ENCODE measurements at regions not wholly inside any gene's neighbourhood (a gene's known extent, or its start where the extent isn't known, plus 50 kb on each side); places are given as distances from the start of the nearest gene placed in this dataset.
"Not testable (repeated sequence)": the region's sequence is repeated elsewhere in the genome, so short reads cannot be mapped to it uniquely, and the experiment has no call there.

DNA sequence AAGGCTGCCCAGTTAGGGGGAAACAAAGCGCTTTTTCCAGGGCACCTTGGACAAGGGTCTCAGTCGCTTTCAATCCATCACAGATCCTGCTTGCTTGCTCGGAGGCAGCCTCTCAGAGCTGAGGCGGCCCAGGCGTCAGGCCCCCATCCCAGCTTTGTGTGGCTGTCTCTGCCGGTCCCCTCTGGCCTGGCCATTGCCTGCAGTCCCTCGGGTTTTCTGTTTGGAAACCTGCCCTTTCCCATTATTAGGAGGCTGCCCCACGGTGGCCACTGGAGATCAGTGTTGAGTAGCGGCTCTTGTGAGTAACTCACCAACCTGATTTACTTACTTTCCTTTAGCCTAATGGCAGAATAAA is 216.1 kb downstream of the GLRX3 start:
- H3K36me3 Mint-ChIP-seq (ENCODE audit: insufficient read depth, unreplicated experiment): no peaks in the 10 kb centered on the region
- CTCF ChIA-PET: no interaction called here
- H3K27ac Mint-ChIP-seq (ENCODE audit: low read depth, unreplicated experiment): no peak overlapping the region
- intact Hi-C loops (cut with micrococcal nuclease): no loop called here
- TF ChIP-seq, protein P1, sequence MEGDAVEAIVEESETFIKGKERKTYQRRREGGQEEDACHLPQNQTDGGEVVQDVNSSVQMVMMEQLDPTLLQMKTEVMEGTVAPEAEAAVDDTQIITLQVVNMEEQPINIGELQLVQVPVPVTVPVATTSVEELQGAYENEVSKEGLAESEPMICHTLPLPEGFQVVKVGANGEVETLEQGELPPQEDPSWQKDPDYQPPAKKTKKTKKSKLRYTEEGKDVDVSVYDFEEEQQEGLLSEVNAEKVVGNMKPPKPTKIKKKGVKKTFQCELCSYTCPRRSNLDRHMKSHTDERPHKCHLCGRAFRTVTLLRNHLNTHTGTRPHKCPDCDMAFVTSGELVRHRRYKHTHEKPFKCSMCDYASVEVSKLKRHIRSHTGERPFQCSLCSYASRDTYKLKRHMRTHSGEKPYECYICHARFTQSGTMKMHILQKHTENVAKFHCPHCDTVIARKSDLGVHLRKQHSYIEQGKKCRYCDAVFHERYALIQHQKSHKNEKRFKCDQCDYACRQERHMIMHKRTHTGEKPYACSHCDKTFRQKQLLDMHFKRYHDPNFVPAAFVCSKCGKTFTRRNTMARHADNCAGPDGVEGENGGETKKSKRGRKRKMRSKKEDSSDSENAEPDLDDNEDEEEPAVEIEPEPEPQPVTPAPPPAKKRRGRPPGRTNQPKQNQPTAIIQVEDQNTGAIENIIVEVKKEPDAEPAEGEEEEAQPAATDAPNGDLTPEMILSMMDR (IDR thresholded peaks at IDR 0.05; ENCODE audit: unreplicated experiment): no peak
- no peaks in the 10 kb centered on the region for H3K27me3 Mint-ChIP-seq (ENCODE audit: insufficient read depth, unreplicated experiment)
- DNase-seq (ENCODE audit: unreplicated experiment): no peak
- peaks cover 7% of the 10 kb centered on the region for H3K9me3 Mint-ChIP-seq (ENCODE audit: unreplicated experiment)
- H3K4me3 Mint-ChIP-seq (ENCODE audit: unreplicated experiment): no peak overlapping the region
- POLR2A ChIA-PET: no interaction called here
- H3K4me1 Mint-ChIP-seq (ENCODE audit: insufficient read depth, unreplicated experiment): no peaks in the 10 kb centered on the region
- no TSS peak for BruUV-seq (replicated peaks)

DNA sequence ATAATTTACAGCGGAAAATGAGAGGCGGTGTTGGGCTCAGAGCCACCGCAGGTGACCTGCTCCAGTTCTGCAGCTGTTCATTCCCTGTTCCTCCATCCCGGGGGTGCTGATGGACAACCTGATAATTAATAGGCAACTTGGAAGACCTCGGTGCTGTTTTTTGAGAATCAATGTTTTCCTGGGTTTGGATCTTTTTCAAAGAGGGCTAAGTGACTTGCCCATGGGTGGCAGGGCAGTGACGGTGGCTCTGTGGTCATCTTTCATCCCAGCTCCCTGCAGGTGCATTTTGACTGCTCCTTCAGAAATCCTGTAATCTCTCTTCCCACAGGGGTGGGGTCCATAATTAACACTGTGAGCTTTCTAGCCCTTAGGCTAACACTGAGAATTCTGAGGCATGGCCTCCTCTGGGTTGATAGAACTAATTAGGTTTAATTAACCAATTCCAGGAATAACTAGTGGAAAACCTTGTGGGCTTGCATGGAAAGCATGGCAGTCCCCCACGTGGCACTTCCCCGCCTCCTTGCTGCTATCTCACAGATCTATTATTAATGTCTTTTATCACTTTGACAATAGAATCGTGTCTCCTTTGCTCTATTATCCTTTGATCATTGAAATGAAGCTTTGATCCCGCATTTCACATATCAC is 217.9 kb downstream of the GLRX3 start:
- Mint-ChIP-seq H3K4me3 (ENCODE audit: unreplicated experiment) (no peak overlapping the region), H3K4me1 (ENCODE audit: insufficient read depth, unreplicated experiment) (no peaks in the 10 kb centered on the region), H3K36me3 (ENCODE audit: insufficient read depth, unreplicated experiment) (no peaks in the 10 kb centered on the region), H3K9me3 (ENCODE audit: unreplicated experiment) (no peaks in the 10 kb centered on the region), H3K27ac (ENCODE audit: low read depth, unreplicated experiment) (no peak overlapping the region), H3K27me3 (ENCODE audit: insufficient read depth, unreplicated experiment) (no peaks in the 10 kb centered on the region)
- ChIA-PET CTCF (no interaction called here), POLR2A (no interaction called here)
- BruUV-seq (replicated peaks): no TSS peak
- TF ChIP-seq, protein P1 (IDR thresholded peaks at IDR 0.05; ENCODE audit: unreplicated experiment): no peak
- intact Hi-C loops (cut with micrococcal nuclease): no loop called here
- DNase-seq (ENCODE audit: unreplicated experiment): no peak

DNA sequence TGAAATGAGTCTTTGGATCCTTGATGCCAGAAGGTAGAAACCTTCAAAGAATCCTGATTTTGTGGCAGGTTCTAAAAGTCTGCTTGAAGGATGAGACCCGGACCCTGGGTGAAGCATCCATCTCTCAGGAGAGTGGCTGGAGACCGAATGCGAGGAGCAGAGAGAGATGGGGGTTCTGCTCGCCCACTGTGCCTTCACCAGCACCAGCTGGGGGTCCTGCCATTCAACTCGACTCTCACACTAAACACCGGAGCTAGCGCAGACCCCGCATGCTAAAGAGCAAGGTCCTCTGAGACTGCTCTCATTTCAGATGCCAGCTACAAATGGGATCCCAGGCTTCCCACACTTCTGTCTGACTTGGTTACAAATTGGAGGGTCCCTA is 218.4 kb downstream of the GLRX3 start:
- no TSS peak for BruUV-seq (replicated peaks)
- intact Hi-C loops (cut with micrococcal nuclease): no loop called here
- H3K4me1 Mint-ChIP-seq (ENCODE audit: insufficient read depth, unreplicated experiment): no peaks in the 10 kb centered on the region
- CTCF ChIA-PET: no interaction called here
- DNase-seq (ENCODE audit: unreplicated experiment): no peak
- TF ChIP-seq, protein P1 (IDR thresholded peaks at IDR 0.05; ENCODE audit: unreplicated experiment): no peak
- H3K27me3 Mint-ChIP-seq (ENCODE audit: insufficient read depth, unreplicated experiment): no peaks in the 10 kb centered on the region
- POLR2A ChIA-PET: no interaction called here
- no peak overlapping the region for H3K4me3 Mint-ChIP-seq (ENCODE audit: unreplicated experiment)
- no peaks in the 10 kb centered on the region for H3K36me3 Mint-ChIP-seq (ENCODE audit: insufficient read depth, unreplicated experiment)
- H3K9me3 Mint-ChIP-seq (ENCODE audit: unreplicated experiment): no peaks in the 10 kb centered on the region
- no peak overlapping the region for H3K27ac Mint-ChIP-seq (ENCODE audit: low read depth, unreplicated experiment)

DNA sequence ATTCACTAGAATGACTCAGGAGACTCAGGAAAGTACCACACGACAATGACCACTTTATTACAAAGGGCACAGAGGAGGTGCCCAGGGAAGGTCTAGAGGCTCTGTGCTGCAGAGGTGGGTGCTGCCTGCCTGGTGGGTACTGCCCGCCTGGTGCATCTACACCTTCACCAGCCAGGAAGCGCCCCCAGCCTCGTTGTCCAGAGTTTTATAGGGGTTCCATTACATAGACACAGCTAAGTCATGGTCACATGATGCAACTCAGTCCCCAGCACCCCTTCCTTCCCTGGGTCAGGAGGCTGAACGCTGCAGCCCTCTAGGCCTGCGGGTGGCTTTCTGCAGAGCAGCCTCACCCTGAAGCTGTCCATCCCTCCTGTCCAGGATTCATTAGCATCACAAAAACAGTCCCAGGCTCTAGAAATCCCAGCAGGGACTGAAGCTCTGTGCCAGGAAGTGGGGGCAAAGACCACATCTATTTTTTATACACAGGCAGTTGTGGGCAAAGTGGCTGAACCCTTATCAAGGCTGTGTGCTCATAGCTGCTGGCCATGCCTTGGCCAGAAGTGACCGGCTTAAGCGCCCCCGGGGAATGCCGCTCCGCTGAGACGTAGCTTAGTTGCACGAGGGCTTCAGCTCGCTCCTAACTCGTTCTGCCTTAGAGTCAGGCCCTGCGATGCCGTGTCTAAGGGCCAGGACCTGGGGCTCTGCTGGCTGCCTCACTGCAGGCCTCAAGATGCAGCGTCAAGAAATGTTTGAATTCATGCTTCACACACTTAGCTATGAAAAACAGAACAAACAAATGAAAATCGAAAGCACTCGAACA is 219.0 kb downstream of the GLRX3 start:
- Mint-ChIP-seq H3K9me3 (ENCODE audit: unreplicated experiment) (peaks cover under 1% of the 10 kb centered on the region), H3K36me3 (ENCODE audit: insufficient read depth, unreplicated experiment) (no peaks in the 10 kb centered on the region), H3K27me3 (ENCODE audit: insufficient read depth, unreplicated experiment) (no peaks in the 10 kb centered on the region), H3K4me3 (ENCODE audit: unreplicated experiment) (no peak overlapping the region), H3K27ac (ENCODE audit: low read depth, unreplicated experiment) (no peak overlapping the region), H3K4me1 (ENCODE audit: insufficient read depth, unreplicated experiment) (no peaks in the 10 kb centered on the region)
- intact Hi-C loops (cut with micrococcal nuclease): no loop called here
- POLR2A ChIA-PET: no interaction called here
- DNase-seq (ENCODE audit: unreplicated experiment): no peak
- TF ChIP-seq, protein P1 (IDR thresholded peaks at IDR 0.05; ENCODE audit: unreplicated experiment): no peak
- no TSS peak for BruUV-seq (replicated peaks)
- CTCF ChIA-PET: no interaction called here

DNA sequence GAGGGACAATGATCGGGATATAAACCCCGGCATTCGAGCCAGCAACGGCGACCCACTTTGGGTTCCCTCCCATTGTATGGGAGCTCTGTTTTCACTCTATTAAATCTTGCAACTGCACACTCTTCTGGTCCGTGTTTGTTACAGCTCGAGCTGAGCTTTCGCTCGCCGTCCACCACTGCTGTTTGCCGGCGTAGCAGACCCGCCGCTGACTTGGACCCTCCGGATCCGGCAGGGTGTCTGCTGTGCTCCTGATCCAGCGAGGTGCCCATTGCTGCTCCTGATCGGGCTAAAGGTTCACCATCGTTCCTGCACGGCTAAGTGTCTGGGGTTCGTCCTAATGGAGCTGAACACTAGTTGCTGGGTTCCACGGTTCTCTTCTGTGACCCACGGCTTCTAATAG is 220.2 kb downstream of the GLRX3 start:
- H3K9me3 Mint-ChIP-seq (ENCODE audit: unreplicated experiment); DNase-seq (ENCODE audit: unreplicated experiment); POLR2A ChIA-PET; H3K27me3 Mint-ChIP-seq (ENCODE audit: insufficient read depth, unreplicated experiment); H3K27ac Mint-ChIP-seq (ENCODE audit: low read depth, unreplicated experiment); BruUV-seq (replicated peaks); intact Hi-C loops (cut with micrococcal nuclease); H3K4me1 Mint-ChIP-seq (ENCODE audit: insufficient read depth, unreplicated experiment); H3K4me3 Mint-ChIP-seq (ENCODE audit: unreplicated experiment); CTCF ChIA-PET; H3K36me3 Mint-ChIP-seq (ENCODE audit: insufficient read depth, unreplicated experiment): not testable (repeated sequence)

Measured in MCF 10A (cell line).